Fibroblast of gingiva (primary cell): ENCODE measurements at regions not wholly inside any gene's neighbourhood (a gene's known extent, or its start where the extent isn't known, plus 50 kb on each side); places are given as distances from the start of the nearest gene placed in this dataset.
"Not testable (repeated sequence)": the region's sequence is repeated elsewhere in the genome, so short reads cannot be mapped to it uniquely, and the experiment has no call there.

Experiments
- DNase-seq: peaks from one replicate; pipeline ENCODE4 v3.0.0-alpha.2; 2011; ENCODE audit warnings: low read depth

DNA sequence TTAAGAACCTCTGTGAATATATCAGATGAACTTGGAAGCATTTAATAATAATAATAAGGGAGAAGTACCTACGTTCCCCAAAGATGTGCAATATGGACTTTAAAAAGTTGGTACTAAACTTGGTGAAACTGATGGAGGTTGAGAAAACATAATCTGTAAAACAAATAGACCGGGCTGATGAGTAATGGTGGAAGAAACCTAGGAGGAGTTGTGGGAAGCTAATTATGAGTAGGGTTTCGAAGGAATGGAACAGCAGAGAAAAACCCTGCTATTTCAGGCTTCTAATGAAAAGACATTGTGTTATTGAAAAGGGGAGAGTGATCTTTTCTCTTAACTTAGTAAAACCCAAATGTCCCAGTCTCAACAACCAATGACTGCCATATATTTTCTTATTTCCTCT, 229.3 kb downstream of the PCSK1 start:
- DNase-seq, result no peak

DNA sequence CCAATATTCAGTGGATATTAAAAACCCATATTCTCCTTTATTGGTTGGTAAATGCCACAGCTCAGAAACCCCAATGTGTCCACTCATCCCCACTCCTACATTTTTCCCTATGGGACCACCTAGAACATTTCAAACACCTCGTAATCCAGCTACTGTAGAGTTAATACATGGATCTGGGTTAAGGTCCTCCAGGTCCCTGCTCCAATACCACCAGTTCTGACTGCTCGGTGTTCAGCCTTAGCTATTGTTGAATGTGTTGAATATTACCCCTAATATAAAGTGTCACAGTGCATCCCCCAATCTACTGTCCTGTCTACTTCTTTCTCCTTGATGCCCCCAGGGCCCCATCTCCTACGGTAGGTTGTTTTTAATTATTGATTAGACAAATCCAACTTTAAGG, 231.5 kb downstream of the PCSK1 start:
- DNase-seq, result no peak

DNA sequence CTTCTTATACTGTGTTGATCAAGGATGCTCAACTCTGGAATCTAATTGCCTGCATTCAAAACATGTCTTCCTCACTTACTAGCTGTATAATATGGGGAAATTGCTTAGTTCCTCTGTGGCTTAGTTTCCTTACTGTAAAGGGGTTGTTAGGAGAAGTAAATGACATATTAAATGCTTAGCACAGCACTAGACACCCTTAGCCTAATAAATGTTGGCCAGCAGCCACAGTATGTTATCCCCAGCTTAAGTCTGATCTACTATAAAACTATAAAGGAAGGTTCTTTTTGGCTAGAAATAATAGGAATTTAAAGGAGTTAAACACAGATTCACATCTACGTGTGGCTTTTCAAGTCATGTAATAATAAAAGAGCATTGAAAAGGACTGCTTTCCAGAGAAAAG, 232.4 kb downstream of the PCSK1 start:
- no peak for DNase-seq

DNA sequence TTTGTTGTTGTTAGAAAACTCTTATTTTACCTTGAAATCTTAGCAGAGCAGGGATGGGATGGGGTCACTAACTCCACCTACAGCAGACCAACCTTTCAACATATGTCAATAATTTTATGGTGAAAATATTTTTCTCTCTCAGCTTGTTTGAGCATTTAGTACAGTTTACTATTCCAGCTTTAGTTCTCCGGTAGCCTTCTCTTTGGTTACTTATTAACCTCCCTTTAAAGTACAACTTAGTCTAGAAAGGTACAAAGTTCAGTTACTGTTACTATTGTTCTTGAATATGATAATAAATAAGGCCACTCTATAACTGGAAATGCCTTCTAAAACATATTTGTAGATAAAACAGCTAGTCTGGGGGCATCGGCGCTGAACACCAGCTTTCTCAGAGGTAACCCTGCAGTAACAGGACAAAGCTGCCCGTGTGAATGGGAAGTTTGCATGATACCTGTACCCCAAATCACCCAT, 233.3 kb downstream of the PCSK1 start:
- no peak for DNase-seq

DNA sequence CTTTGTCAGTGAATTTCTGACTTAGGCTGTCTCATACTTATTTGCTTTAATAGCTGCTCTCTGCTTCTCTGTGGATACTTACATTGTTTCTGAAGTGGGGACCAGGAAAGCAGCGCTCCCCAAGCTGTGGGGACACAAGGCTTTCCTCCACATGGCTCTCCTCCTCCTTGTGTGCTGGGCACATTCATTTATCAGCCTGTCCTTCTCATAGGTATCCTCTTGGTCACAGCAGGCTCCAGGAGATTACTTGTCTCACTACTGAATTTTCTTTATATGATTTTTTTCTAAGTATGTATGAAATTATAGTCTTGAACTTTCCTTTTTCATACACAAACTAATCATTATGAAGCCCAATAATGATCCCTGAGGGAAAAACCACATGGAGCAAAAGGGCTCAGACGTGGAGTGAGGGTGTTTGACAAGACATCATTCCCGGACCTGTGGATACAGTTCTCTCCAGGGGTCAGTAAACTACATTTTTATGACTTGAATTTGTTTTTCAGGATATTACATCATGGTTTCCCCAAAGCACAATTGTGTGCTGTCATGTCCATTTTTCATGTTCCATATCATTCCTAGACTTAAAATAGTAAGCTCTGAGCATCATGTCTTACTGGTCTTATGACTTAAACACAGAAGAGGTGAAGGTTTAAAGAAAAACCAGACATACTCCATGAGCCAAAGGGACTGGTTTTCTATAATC, 234.5 kb downstream of the PCSK1 start:
- DNase-seq, result no peak

- not testable (repeated sequence) for DNase-seq
These were observed 235.3 kb downstream of the PCSK1 start for GRCh38 chr5:96197767-96198166.

DNA sequence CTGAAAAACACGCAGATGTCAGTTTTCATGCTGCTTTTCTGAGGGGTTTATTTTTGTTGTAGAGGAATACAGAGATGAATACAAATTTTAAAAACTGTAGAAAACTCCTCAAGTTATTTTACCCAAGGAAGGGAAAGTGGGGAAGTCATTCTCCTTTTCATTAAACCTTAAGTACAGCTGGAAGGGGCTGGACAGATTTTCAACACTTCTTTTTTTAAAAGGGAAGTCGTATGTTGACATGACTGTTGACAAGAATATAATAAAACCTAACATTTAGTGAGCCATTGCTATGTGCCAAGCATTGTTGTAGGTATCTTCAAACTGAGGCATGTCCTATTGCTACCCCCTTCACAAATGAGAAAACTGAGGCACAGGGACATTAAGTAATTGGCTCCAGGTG, 235.7 kb upstream of the ELL2 start:
- DNase-seq, result no peak

- peak; percentile 66 for DNase-seq
These were observed 235.2 kb upstream of the ELL2 start for GRCh38 chr5:96196890-96197289.

DNA sequence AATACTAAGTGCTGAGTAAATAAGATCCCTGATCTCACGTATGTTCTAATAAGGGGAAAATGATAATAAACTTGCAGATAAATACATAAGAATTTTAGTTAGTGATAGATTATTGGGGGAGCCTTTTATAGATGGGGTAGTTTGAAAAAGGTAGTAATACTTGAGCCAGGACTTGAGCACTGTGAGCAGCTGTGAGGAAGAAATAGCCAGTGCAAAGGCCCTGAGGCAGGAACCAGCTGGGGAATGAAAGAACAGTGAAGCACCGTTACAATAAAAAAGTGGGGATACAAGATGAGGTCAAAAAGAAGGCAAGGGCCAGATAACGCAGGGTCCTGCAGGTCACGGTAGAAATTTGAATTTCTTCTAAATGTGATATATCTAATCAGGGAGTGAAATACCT, 234.8 kb upstream of the ELL2 start:
- DNase-seq, result no peak

GRCh38 chr5:96195123-96195522, 233.5 kb upstream of the ELL2 start:
- no peak for DNase-seq

DNA sequence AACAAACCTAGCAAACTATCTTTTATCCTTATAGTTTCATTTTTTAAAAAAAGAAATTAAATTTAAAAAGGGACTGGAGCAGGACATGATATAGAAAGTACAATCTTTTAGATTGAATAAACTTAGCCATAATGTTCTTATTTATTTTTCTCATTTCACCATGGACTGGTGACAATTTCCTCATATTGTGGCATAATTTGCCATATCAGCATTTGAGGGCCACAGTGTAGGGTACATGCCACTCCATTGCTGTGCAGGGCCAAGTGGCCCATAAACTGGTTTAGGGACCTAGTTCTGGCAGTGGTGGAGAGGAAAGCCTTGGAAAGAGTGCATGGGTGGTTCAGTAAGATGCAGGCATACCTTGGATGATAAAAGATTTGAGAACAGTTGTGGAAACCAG, 232.9 kb upstream of the ELL2 start:
- DNase-seq, result no peak

DNA sequence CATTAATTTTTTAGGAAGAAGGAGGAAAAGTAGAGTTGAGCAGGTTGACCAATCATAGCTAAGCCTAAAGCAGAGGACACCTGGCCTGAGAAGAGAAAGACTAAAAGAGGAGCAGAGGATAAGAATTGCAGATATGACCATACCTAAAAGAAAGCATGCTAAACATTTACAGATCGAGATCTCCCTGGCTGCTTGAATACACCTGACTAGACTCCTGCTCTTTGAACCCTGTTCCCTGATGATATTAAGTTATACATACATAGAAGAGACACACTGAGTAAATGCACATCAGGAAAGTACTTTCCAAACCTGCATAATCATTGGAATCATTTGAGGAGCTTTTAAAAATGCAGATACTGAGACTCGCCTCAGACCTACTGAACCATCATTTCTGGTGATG, 232.3 kb upstream of the ELL2 start:
- DNase-seq, result no peak

DNA sequence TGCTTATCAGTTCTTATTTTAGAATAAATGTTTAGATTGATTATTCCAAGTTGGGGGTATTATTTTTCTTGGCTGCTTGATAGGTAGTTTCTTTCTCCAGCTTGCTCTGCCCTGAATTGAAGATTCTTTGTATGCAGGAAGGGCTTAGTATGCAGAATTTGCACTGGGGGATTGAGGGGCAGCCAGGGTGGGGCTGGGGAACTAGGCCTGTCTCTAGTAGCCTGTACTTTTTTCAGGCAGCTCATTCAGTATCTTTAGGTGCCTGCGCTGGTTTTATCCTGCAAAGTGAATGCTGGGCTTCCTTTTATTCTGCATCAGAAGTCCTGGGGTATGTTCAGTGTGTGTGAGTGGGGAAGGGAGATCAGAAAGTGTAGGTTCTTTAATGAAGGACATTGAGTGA, 228.3 kb upstream of the ELL2 start:
- no peak for DNase-seq

- no peak for DNase-seq
These were observed 227.6 kb upstream of the ELL2 start for GRCh38 chr5:96189028-96189826.

GRCh38 chr5:96187309-96188027, 225.8 kb upstream of the ELL2 start:
- no peak for DNase-seq

GRCh38 chr5:96184510-96184909, 222.9 kb upstream of the ELL2 start:
- DNase-seq, result not testable (repeated sequence)

- no peak for DNase-seq
These were observed 219.2 kb upstream of the ELL2 start for GRCh38 chr5:96180684-96181435.

DNA sequence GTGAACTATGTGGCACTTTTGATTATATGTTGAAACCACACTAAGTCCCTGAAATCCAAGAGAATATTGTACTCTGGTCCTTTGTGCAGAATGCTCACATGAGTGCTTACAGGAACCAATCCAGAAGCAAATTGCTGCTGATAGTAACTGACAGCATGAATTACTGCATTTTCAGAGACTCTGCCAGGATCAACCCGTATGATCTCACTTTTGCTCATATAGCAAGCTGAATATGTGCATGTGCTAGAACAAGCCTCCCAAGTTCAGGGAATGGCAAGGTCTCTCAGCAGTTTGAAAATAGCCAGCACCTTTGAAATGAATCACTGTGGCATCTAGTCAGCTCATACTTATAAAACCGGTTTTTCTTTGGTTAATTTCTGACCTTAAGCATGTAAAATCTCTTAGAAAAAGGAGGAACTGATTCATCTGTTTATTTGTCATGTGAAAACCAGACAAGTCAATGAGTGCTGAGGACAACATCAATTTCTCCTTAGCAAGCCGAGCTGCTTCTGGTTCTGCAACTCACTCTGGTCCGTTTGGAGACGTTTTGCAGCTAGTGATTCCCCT, 215.7 kb upstream of the ELL2 start:
- peak; percentile 84 for DNase-seq

DNA sequence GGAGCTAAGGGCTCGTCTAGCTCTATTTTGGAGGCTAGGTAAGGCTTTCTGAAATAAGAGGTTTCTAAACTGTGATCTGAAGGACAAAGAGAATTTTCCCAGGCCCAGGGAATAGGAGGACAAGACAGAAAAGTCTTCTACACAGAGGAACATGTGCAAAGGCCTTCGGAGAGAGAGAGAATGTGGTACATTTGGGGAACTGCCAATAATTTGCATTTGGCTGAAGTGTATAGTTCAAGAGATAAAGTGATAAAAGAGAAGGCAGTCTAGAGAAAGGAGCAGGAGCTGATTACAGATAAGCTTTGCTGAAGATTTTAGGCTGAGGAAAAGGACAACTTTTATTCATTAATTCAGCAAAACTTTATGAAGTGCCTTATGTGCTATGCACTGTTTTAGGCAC, 214.4 kb upstream of the ELL2 start:
- DNase-seq, result no peak

- DNase-seq, result no peak
These were observed 213.4 kb upstream of the ELL2 start for GRCh38 chr5:96175090-96175489.

- peak; percentile 62 for DNase-seq
These were observed 211.7 kb upstream of the ELL2 start for GRCh38 chr5:96173366-96173765.

DNA sequence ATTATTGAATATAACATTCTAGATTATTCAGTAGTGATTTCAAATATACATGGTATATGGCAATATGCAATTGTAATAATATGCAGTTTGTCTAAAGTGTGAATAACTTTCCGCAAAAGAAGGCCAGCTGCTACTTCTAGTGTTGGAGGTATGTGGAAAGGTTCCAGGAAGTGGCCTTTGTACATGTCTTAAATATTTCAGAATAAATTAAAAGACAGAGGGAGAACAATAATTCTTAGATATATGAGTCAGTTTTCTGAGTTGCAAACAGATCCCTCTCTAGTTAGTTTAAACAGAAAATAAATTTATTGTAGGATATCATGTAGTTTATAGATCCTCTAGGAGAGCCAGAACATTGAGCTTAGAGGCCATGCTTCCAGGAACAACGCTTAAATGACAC, 210.8 kb upstream of the ELL2 start:
- peak; percentile 85 for DNase-seq
